Prostate gland (tissue), 2 donors: ENCODE measurements at regions not wholly inside any gene's neighbourhood (a gene's known extent, or its start where the extent isn't known, plus 50 kb on each side); places are given as distances from the start of the nearest gene placed in this dataset.

Source experiments
- CTCF ChIP-seq, 4 experiments: fragments of 200-600 bp in 2 of 4; fragments of 450-650 bp in 2 of 4; sonication (generic) in 2 of 4; IDR thresholded peaks; 1 replicate in 3 of 4; 2 replicates in 1 of 4; pipeline ENCODE4 v1.5.1; 2016 to 2019; ENCODE audit warnings: antibody characterized with exemption in 4 of 4, mild to moderate bottlenecking in 2 of 4, moderate library complexity in 2 of 4
- POLR2A ChIP-seq: fragments of 450-650 bp; IDR thresholded peaks from one replicate; pipeline ENCODE4 v1.6.1; 2016; ENCODE audit warnings: antibody characterized with exemption, mild to moderate bottlenecking

- TF ChIP-seq CTCF (IDR thresholded peaks at IDR 0.05) (no peak), POLR2A (no peak)
These were observed 321.8 kb upstream of the SPRED2 start for GRCh38 chr2:65754219-65754618.
